Prostate gland (tissue), 2 donors: ENCODE measurements at regions not wholly inside any gene's neighbourhood (a gene's known extent, or its start where the extent isn't known, plus 50 kb on each side); places are given as distances from the start of the nearest gene placed in this dataset.

ENCODE experiments used
- DNase-seq: peaks from one replicate; pipeline ENCODE4 v3.0.0-alpha.2; 2019; ENCODE audit warnings: low spot score
- H3K27ac ChIP-seq, 2 donors: fragments of 200-600 bp; sonication (generic); 2 replicates each; pipeline ENCODE4 v1.5.1; 2017 to 2019
- H3K27me3 ChIP-seq: fragments of 200-600 bp; sonication (generic); replicated peaks from 2 replicates; pipeline ENCODE4 v1.5.1; 2019; ENCODE audit not compliant: insufficient read depth
- H3K36me3 ChIP-seq, 2 donors: fragments of 200-600 bp; sonication (generic); 1 replicate in 1 of 2; 2 replicates in 1 of 2; pipeline versions ENCODE4 v1.5.1 to v1.8.1; 2017 to 2019
- H3K4me1 ChIP-seq: fragments of 200-600 bp; sonication (generic); replicated peaks from 2 replicates; pipeline ENCODE4 v1.5.1; 2019
- H3K4me3 ChIP-seq, 2 donors: fragments of 200-600 bp; sonication (generic); 2 replicates each; pipeline ENCODE4 v1.5.1; 2017 to 2019
- H3K9me3 ChIP-seq: fragments of 200-600 bp; sonication (generic); 2 replicates; pipeline ENCODE4 v1.5.1; 2017
- POLR2A ChIP-seq: fragments of 450-650 bp; IDR thresholded peaks from one replicate; pipeline ENCODE4 v1.6.1; 2016; ENCODE audit warnings: antibody characterized with exemption, mild to moderate bottlenecking
- POLR2AphosphoS5 ChIP-seq: sonication (generic); formaldehyde crosslinking; IDR thresholded peaks from one replicate; pipeline ENCODE4 v1.6.1; 2017; ENCODE audit warnings: antibody characterized with exemption
- WGBS: methylation state at CpG from one replicate; pipeline ENCODE4 v1.1.5; 2018; 5-methylcytosine and 5-hydroxymethylcytosine counted together
- intact Hi-C: fragments of 100-400 bp; cut with DNase I; formaldehyde crosslinking; loops from one replicate; pipeline ENCODE4 v1.14.2; 2022
- TF ChIP-seq, protein P1 (sequence below), 4 experiments: fragments of 200-600 bp in 2 of 4; fragments of 450-650 bp in 2 of 4; sonication (generic) in 2 of 4; IDR thresholded peaks; 1 replicate in 3 of 4; 2 replicates in 1 of 4; pipeline ENCODE4 v1.5.1; 2016 to 2019; ENCODE audit warnings: antibody characterized with exemption in 4 of 4, mild to moderate bottlenecking in 2 of 4, moderate library complexity in 2 of 4

- Histone ChIP-seq H3K27ac (peak overlapping the region; percentile 80 to 90), H3K9me3 (no peaks in the 10 kb centered on the region), H3K4me3 (no peak overlapping the region), H3K27me3 (no peaks in the 10 kb centered on the region), H3K4me1 (peaks cover 13% of the 10 kb centered on the region), H3K36me3 (no peaks in the 10 kb centered on the region)
- TF ChIP-seq POLR2A, result no peak
- TF ChIP-seq, protein P1, sequence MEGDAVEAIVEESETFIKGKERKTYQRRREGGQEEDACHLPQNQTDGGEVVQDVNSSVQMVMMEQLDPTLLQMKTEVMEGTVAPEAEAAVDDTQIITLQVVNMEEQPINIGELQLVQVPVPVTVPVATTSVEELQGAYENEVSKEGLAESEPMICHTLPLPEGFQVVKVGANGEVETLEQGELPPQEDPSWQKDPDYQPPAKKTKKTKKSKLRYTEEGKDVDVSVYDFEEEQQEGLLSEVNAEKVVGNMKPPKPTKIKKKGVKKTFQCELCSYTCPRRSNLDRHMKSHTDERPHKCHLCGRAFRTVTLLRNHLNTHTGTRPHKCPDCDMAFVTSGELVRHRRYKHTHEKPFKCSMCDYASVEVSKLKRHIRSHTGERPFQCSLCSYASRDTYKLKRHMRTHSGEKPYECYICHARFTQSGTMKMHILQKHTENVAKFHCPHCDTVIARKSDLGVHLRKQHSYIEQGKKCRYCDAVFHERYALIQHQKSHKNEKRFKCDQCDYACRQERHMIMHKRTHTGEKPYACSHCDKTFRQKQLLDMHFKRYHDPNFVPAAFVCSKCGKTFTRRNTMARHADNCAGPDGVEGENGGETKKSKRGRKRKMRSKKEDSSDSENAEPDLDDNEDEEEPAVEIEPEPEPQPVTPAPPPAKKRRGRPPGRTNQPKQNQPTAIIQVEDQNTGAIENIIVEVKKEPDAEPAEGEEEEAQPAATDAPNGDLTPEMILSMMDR (IDR thresholded peaks at IDR 0.05), result no peak
- no peak for TF ChIP-seq POLR2AphosphoS5
- no peak for DNase-seq
- intact Hi-C loops, result loop anchor here (5.0 kb wide), 2 partner anchors 48 to 97 kb away; no protein-coding TSS in a partner anchor
- WGBS, result 43% methylated on average over 13 of the region's 14 CpGs
Observed at GRCh38 chr17:77429369-77429968, 288.7 kb downstream of the SEC14L1 start.

GRCh38 chr17:77429969-77430752, 289.4 kb downstream of the SEC14L1 start:
- peak overlapping the region; percentile 80 to 90 for H3K27ac ChIP-seq
- no peaks in the 10 kb centered on the region for H3K36me3 ChIP-seq
- 30% methylated on average over 16 of the region's 16 CpGs for WGBS
- H3K9me3 ChIP-seq, result no peaks in the 10 kb centered on the region
- intact Hi-C loops, result loop anchor here (1.0 to 10.0 kb wide), 4 partner anchors 47 to 175 kb away; no protein-coding TSS in a partner anchor
- DNase-seq, result peak; percentile 76
- TF ChIP-seq POLR2AphosphoS5 (peak; percentile 80), POLR2A (no peak)
- TF ChIP-seq, protein P1 (IDR thresholded peaks at IDR 0.05), result peak; percentile 47 to 87 (median 80)
- H3K4me3 ChIP-seq, result no peak overlapping the region
- peaks cover 12% of the 10 kb centered on the region for H3K4me1 ChIP-seq
- H3K27me3 ChIP-seq, result no peaks in the 10 kb centered on the region

- peaks cover 25% of the 10 kb centered on the region for H3K4me1 ChIP-seq
Observed at GRCh38 chr17:77432034-77432661, 291.4 kb downstream of the SEC14L1 start.

GRCh38 chr17:77432742-77433141, 292.0 kb downstream of the SEC14L1 start:
- TF ChIP-seq POLR2A (no peak), POLR2AphosphoS5 (no peak)
- TF ChIP-seq, protein P1 (IDR thresholded peaks at IDR 0.05), result no peak
- Histone ChIP-seq H3K9me3 (no peaks in the 10 kb centered on the region), H3K4me1 (peaks cover 21% of the 10 kb centered on the region), H3K27ac (peak overlapping the region; percentile 9 to 38), H3K4me3 (no peak overlapping the region), H3K27me3 (no peaks in the 10 kb centered on the region), H3K36me3 (no peaks in the 10 kb centered on the region)
- intact Hi-C loops, result loop anchor here (10.0 kb wide), 1 partner anchor 172 kb away; no protein-coding TSS in a partner anchor
- 78% methylated on average over 10 of the region's 10 CpGs for WGBS
- no peak for DNase-seq

More at GRCh38 chr17:77432034-77432661, 291.4 kb downstream of the SEC14L1 start:
- peak overlapping the region; percentile 9 to 38 for H3K27ac ChIP-seq
- no peaks in the 10 kb centered on the region for H3K9me3 ChIP-seq
- intact Hi-C loops, result loop anchor here (10.0 kb wide), 1 partner anchor 173 kb away; no protein-coding TSS in a partner anchor
- WGBS, result 89% methylated on average over 16 of the region's 16 CpGs
- DNase-seq, result no peak
- no peak overlapping the region for H3K4me3 ChIP-seq
- H3K27me3 ChIP-seq, result no peaks in the 10 kb centered on the region
- no peak for TF ChIP-seq POLR2AphosphoS5
- no peaks in the 10 kb centered on the region for H3K36me3 ChIP-seq
